G401.6 (cell line): ENCODE measurements at regions not wholly inside any gene's neighbourhood (a gene's known extent, or its start where the extent isn't known, plus 50 kb on each side); places are given as distances from the start of the nearest gene placed in this dataset.
"Not testable (repeated sequence)": the region's sequence is repeated elsewhere in the genome, so short reads cannot be mapped to it uniquely, and the experiment has no call there.

Experiments used
- FAIRE-seq: peaks from 2 replicates; lab custom pipeline; 2012; peaks lifted over from hg19 to GRCh38; lab: Jason Lieb, UNC

- FAIRE-seq, result no peak
Measured at GRCh38 chr7:69414555-69414954, 183.7 kb upstream of the AUTS2 start.

- FAIRE-seq, result no peak
Measured at GRCh38 chr7:69418869-69419670, 179.2 kb upstream of the AUTS2 start.

GRCh38 chr7:69419934-69420333 lies 178.3 kb upstream of the AUTS2 start:
- FAIRE-seq, result no peak

- no peak for FAIRE-seq
Measured at GRCh38 chr7:69422574-69422985, 175.7 kb upstream of the AUTS2 start.

GRCh38 chr7:69426705-69427104 lies 171.6 kb upstream of the AUTS2 start:
- FAIRE-seq, result no peak

- no peak for FAIRE-seq
Measured at GRCh38 chr7:69428089-69428488, 170.2 kb upstream of the AUTS2 start.

- FAIRE-seq, result no peak
Measured at GRCh38 chr7:69429911-69430383, 168.3 kb upstream of the AUTS2 start.

GRCh38 chr7:69430384-69431021 lies 167.8 kb upstream of the AUTS2 start:
- no peak for FAIRE-seq

GRCh38 chr7:69431626-69432025 lies 166.6 kb upstream of the AUTS2 start:
- no peak for FAIRE-seq

- FAIRE-seq, result not testable (repeated sequence)
Measured at GRCh38 chr7:69432276-69432675, 166.0 kb upstream of the AUTS2 start.

GRCh38 chr7:69433081-69433480 lies 165.2 kb upstream of the AUTS2 start:
- no peak for FAIRE-seq

- no peak for FAIRE-seq
Measured at GRCh38 chr7:69434398-69434815, 163.9 kb upstream of the AUTS2 start.

GRCh38 chr7:69435711-69436110 lies 162.6 kb upstream of the AUTS2 start:
- no peak for FAIRE-seq

GRCh38 chr7:69436946-69437345 lies 161.3 kb upstream of the AUTS2 start:
- FAIRE-seq, result no peak

- no peak for FAIRE-seq
Measured at GRCh38 chr7:69438584-69439412, 159.5 kb upstream of the AUTS2 start.

GRCh38 chr7:69439636-69440325 lies 158.5 kb upstream of the AUTS2 start:
- FAIRE-seq, result no peak

- FAIRE-seq, result no peak
Measured at GRCh38 chr7:69440976-69441375, 157.3 kb upstream of the AUTS2 start.

GRCh38 chr7:69443136-69443535 lies 155.1 kb upstream of the AUTS2 start:
- FAIRE-seq, result no peak

GRCh38 chr7:69445541-69445940 lies 152.7 kb upstream of the AUTS2 start:
- no peak for FAIRE-seq

- not testable (repeated sequence) for FAIRE-seq
Measured at GRCh38 chr7:69446213-69446612, 152.1 kb upstream of the AUTS2 start.

GRCh38 chr7:69448071-69448470 lies 150.2 kb upstream of the AUTS2 start:
- FAIRE-seq, result no peak

GRCh38 chr7:69450456-69450855 lies 147.8 kb upstream of the AUTS2 start:
- FAIRE-seq, result no peak
